ENCODE measurements at regions not wholly inside any gene's neighbourhood (a gene's known extent, or its start where the extent isn't known, plus 50 kb on each side); places are given as distances from the start of the nearest gene placed in this dataset.

- no peak for TF ChIP-seq CBX5 (IDR thresholded peaks at IDR 0.05; ENCODE audit: low read depth, low read length)
- TF ChIP-seq EP300 (IDR thresholded peaks at IDR 0.05; ENCODE audit: borderline replicate concordance in 1 of 2, low read depth in 2 of 2, low read length in 2 of 2), result no peak
- TF ChIP-seq TCF12 (IDR thresholded peaks at IDR 0.05; ENCODE audit: low read depth, low read length), result no peak
- TF ChIP-seq GABPA (IDR thresholded peaks at IDR 0.05; ENCODE audit: borderline replicate concordance, insufficient read depth, low read length), result no peak
- no peak for TF ChIP-seq SIN3A (conservative IDR thresholded peaks at IDR 0.05 in 1 of 2, IDR thresholded peaks at IDR 0.05 in 1 of 2; ENCODE audit: low read depth in 1 of 2, low read length in 2 of 2)
- no peak for TF ChIP-seq CEBPB (IDR thresholded peaks at IDR 0.05; ENCODE audit: low read depth, low read length)
- no peak for TF ChIP-seq TAF7 (optimal IDR thresholded peaks at IDR 0.05; ENCODE audit: borderline replicate concordance, low read depth, low read length)
- no peak for TF ChIP-seq CREB1 (IDR thresholded peaks at IDR 0.05)
- TF ChIP-seq, protein P1, sequence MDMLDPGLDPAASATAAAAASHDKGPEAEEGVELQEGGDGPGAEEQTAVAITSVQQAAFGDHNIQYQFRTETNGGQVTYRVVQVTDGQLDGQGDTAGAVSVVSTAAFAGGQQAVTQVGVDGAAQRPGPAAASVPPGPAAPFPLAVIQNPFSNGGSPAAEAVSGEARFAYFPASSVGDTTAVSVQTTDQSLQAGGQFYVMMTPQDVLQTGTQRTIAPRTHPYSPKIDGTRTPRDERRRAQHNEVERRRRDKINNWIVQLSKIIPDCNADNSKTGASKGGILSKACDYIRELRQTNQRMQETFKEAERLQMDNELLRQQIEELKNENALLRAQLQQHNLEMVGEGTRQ (IDR thresholded peaks at IDR 0.05; ENCODE audit: low read length), result no peak
- TF ChIP-seq RAD21 (IDR thresholded peaks at IDR 0.05 in 1 of 2, conservative IDR thresholded peaks at IDR 0.05 in 1 of 2; ENCODE audit: low read depth in 2 of 2, low read length in 2 of 2), result no peak
- TF ChIP-seq PHF8 (conservative IDR thresholded peaks at IDR 0.05; ENCODE audit: low read depth, low read length), result no peak
- no peak for TF ChIP-seq BCL11A (IDR thresholded peaks at IDR 0.05; ENCODE audit: low read depth in 2 of 2, low read length in 2 of 2)
- no peaks in the 10 kb centered on the region for H3K79me2 ChIP-seq (ENCODE audit: control insufficient read depth in 1 of 2, insufficient read depth in 2 of 2, low read length in 2 of 2)
- no peak overlapping the region for H2BK120ac ChIP-seq (replicated peaks; ENCODE audit: low read depth, low read length)
- no peak overlapping the region for H2BK20ac ChIP-seq (ENCODE audit: low read length)
- no peaks in the 10 kb centered on the region for H3K36me3 ChIP-seq (ENCODE audit: control insufficient read depth in 2 of 4, insufficient read depth in 4 of 4, low read length in 3 of 4)
- H2AK5ac ChIP-seq (ENCODE audit: low read depth, low read length), result no peak overlapping the region
- no peak overlapping the region for H4K91ac ChIP-seq (replicated peaks; ENCODE audit: insufficient read length, low read length)
- FAIRE-seq (no peak), DNase-seq (ENCODE audit: low read depth in 1 of 2, low spot score in 2 of 2) (no peak)
- H3K9ac ChIP-seq (replicated peaks in 1 of 4; ENCODE audit: extremely low read depth in 1 of 4, low read depth in 3 of 4, low read length in 3 of 4), result no peak overlapping the region
- H3K9me3 ChIP-seq (ENCODE audit: insufficient read depth in 2 of 2, low read depth in 1 of 2, low read length in 1 of 2), result no peaks in the 10 kb centered on the region
- H3K4ac ChIP-seq (replicated peaks; ENCODE audit: insufficient read length, low read depth, low read length), result no peak overlapping the region
- no peak overlapping the region for H3K56ac ChIP-seq (replicated peaks; ENCODE audit: insufficient read length, low read depth, low read length)
- H3K14ac ChIP-seq (ENCODE audit: insufficient read length), result no peak overlapping the region
- H3K4me1 ChIP-seq (replicated peaks in 1 of 4; ENCODE audit: control insufficient read depth in 3 of 4, insufficient read depth in 4 of 4, low read length in 3 of 4), result no peaks in the 10 kb centered on the region
- no peak overlapping the region for H4K5ac ChIP-seq (ENCODE audit: insufficient read length, low read depth, low read length)
- no peak overlapping the region for H3K4me2 ChIP-seq (ENCODE audit: insufficient read depth in 1 of 2, low read depth in 2 of 2, low read length in 2 of 2)
- no peak overlapping the region for H3K4me3 ChIP-seq (ENCODE audit: extremely low read depth in 1 of 4, insufficient read depth in 2 of 4, low read depth in 3 of 4, low read length in 4 of 4)
- no peak overlapping the region for H4K8ac ChIP-seq (ENCODE audit: extremely low read depth, insufficient read depth, low read length)
- WGBS, 2 experiments (ENCODE audit: extremely low coverage in 1 of 2, insufficient coverage in 1 of 2, insufficient read length in 1 of 2, insufficient replicate concordance in 2 of 2, low coverage in 1 of 2, low lambda C conversion rate in 2 of 2, missing lambda C conversion rate in 1 of 2), result 81% methylated on average over 4 of the region's 4 CpGs; no CpG with 5 or more reads in 1 of the 2 experiments
- H3K27ac ChIP-seq (ENCODE audit: low read depth, low read length), result no peak overlapping the region
- H3K23ac ChIP-seq (ENCODE audit: insufficient read length), result no peak overlapping the region
- POLR2A ChIA-PET (ENCODE audit: partially characterized antibody), result no interaction called here
- H4K20me1 ChIP-seq (replicated peaks in 1 of 2; ENCODE audit: control insufficient read depth in 1 of 2, insufficient read depth in 2 of 2, low read length in 2 of 2), result no peaks in the 10 kb centered on the region
- no peak overlapping the region for H3K18ac ChIP-seq (ENCODE audit: extremely low read depth, low read length)
- no peak overlapping the region for H2AFZ ChIP-seq (ENCODE audit: low read length)
- no peak overlapping the region for H2BK12ac ChIP-seq (ENCODE audit: low read depth, low read length)
- H2BK5ac ChIP-seq (ENCODE audit: low read depth, low read length), result no peak overlapping the region
- no peaks in the 10 kb centered on the region for H3K79me1 ChIP-seq (ENCODE audit: low read depth, low read length)
- H2BK15ac ChIP-seq (ENCODE audit: low read length), result no peak overlapping the region
- no peaks in the 10 kb centered on the region for H3K23me2 ChIP-seq (ENCODE audit: low read depth, low read length)
- H3K27me3 ChIP-seq (replicated peaks in 1 of 4; ENCODE audit: control insufficient read depth in 3 of 4, extremely low read depth in 1 of 4, insufficient read depth in 3 of 4, low read length in 3 of 4), result peaks cover 0 to 1% (median 0%) of the 10 kb centered on the region in 4 experiments; a peak in 1 of 7 replicates
- CTCF ChIA-PET (ENCODE audit: partially characterized antibody), result interaction anchor here (0.9 to 2.1 kb wide), 3 partner anchors 31 to 113 kb away, joined by 3 to 7 read pairs (median 3); no protein-coding TSS in a partner anchor
Measured at GRCh38 chr18:67135981-67136380, 380.5 kb downstream of the DSEL start.

All from H1 (cell line).